Umbilical cord (tissue), 1 donor: ENCODE measurements at regions not wholly inside any gene's neighbourhood (a gene's known extent, or its start where the extent isn't known, plus 50 kb on each side); places are given as distances from the start of the nearest gene placed in this dataset.
"Not testable (repeated sequence)": the region's sequence is repeated elsewhere in the genome, so short reads cannot be mapped to it uniquely, and the experiment has no call there.

Experiments used
- DNase-seq: peaks from one replicate; pipeline ENCODE4 v3.0.0-alpha.2; 2015; ENCODE audit warnings: low spot score

DNA sequence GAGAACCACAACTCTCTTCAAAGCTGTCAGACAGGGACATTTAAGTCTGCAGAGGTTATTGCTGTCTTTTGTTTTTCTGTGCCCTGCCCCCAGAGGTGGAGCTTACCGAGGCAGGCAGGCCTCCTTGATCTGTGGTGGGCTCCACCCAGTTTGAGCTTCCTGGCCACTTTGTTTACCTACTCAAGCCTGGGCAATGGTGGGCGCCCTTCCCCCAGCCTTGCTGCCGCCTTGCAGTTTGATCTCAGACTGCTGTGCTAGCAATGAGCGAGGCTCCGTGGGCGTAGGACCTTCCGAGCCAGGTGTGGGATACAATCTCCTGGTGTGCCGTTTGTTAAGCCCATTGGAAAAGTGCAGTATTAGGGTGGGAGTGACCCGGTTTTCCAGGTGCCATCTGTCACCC is 822.1 kb downstream of the KCNMA1 start:
- DNase-seq: not testable (repeated sequence)

GRCh38 chr10:76811430-76811829 is 826.2 kb downstream of the KCNMA1 start:
- no peak for DNase-seq

DNA sequence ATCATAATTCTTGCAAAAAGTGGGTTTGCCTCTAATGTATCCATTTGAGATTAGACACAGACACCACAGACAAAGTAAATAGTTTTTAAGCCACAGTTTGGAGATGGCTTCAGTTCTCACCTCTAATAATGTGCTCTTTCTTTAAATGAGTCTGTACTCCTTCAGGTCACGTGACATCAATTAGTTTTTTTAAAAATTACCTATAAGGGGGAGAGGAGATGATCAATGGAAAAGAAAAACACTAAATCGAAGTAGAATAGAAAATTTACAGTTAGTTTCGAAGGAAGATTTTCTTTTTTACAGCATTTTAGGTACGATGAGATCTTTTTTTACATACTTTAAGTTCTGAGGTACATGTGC is 849.2 kb downstream of the KCNMA1 start:
- no peak for DNase-seq

- no peak for DNase-seq
Observed at GRCh38 chr10:76787746-76788451, 849.7 kb downstream of the KCNMA1 start.

DNA sequence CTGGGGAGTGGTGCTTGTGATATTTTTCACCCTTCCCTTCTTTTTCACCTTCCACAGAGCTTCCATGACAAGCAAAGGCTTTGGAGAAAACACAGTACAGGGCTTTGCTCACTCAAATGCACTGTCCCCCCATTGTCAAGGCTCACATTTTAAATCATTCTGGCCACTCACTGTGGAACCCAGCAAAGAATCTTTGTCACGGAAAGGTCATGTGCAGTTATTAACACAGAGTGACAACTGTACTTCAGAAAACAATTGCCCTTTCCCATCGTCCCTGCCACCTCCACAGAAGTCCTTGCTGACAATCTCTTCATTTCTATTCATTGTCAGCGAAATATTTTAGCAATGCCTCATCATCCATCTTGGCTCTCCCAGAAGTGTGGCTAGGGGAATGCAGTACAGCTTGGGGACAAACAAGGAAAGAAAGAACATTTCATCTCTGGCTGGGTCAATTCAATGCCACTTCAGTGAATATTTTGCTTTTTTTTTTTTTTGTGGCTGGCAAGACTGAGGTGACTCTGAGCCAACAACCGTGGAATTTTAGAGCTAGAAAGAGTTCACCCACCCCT is 851.0 kb downstream of the KCNMA1 start:
- DNase-seq: no peak

DNA sequence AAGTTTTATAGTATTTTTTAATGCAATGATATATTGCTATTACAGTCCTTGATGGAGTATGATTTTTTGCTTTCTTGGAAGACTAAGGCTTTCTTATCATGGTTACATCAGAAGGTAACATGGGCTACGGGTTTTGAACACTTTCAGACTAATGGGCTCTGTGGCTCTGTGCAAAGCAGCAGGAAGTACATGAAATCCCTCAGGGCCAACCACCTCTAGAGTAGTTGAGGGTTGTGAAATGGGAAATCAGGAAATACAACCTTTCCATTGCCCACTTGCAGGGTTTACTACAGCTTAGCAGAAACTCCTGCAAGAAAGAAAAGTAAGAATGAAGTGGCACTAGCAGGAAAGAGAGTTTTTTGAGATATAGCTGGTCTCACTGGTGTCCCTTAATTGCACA is 853.5 kb downstream of the KCNMA1 start:
- DNase-seq: no peak

DNA sequence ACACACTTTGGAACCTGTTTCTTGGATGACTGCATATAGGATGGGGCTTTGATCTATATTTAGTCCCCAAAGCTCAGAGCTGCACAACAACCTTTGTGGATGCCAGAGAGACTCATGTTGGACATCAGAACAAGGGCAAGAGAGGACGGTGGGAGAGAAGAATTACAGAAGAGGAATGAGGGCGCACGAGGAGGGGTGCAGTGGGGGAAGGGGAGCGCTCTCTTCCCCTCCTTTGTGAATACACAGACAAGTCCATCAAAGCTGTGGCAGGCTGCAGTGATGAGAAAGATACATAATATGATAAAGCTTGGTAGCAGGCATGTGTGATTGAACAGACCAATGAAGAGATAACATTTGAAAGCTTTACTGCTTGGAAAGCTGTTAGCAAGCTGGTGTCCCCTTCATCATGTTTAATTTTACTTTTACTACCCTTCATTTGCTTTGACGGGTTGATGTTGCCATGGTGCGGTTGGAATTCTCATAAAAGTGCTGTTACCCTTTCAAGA is 857.8 kb downstream of the KCNMA1 start:
- DNase-seq: peak; percentile 79

DNA sequence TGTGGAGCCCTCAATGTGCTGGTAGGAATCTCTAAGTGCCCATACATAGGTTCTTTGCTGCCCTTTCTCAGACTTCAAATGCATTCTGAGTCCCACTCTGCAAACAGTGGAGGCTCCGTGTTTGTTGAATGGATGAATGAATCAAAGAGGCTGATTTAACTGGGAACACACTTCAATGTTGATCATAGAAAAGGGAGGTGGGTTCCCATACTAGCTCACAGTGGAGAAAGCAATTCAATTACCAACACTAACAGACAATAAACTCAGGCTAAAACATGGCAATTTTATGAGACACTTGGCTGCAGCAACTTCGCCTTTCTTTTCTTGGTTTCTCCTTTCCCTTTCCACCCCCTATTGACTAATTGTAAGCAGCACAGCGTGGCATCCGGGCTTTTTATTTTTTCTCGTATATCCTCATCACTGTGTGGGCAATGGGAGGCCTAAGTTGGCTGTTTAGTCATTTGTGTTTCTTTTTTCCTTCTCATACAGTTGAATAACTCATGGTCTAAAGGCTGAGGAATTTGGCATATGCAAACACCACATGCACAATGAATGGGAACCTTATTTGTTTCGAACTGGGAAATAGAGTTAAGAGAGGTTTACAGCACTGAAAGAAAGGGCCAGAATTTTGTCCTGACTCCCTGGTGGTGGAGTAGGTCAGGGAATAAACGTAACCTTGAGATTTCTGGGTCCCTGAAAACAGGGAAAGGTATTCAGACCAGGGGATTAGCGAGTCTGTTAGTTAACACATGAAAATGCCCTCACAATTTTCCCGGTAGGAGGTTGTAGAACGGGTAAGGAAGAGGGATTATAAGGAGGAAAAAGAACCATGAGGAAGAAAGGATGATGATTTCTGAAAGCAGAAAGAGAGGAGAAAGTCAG is 858.5 kb downstream of the KCNMA1 start:
- peak; percentile 52 for DNase-seq

DNA sequence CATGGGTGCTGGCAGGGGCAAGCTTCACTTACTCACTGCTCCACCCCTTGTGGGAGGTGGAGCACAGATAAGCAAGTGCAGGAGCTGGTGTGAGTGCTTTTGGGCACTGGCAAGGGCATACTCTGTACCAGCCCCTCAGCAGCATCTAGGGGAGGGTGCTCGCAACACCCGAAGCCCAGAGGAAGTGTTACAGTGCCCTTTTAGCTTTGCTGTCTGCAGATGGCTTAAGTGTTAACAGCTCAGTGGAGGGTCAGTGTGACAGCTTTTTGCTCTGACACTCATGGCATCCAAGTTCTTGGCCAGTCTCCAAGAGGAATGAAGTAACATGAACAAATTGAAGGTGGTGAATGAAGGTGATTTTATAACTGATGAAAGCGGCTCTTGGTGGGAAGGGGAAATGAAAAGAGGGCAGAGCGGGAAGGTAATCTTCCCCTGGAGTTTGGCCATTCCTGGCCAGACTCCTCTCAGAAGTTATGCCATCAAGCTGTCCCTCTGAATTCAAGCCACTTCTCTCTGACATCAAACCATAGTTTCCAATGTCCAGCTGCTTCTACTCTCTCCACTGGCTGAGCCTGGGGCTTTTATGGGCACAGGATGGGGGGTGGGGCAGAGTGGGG is 862.5 kb downstream of the KCNMA1 start:
- DNase-seq: no peak

GRCh38 chr10:76769582-76769981 is 868.0 kb downstream of the KCNMA1 start:
- DNase-seq: no peak

DNA sequence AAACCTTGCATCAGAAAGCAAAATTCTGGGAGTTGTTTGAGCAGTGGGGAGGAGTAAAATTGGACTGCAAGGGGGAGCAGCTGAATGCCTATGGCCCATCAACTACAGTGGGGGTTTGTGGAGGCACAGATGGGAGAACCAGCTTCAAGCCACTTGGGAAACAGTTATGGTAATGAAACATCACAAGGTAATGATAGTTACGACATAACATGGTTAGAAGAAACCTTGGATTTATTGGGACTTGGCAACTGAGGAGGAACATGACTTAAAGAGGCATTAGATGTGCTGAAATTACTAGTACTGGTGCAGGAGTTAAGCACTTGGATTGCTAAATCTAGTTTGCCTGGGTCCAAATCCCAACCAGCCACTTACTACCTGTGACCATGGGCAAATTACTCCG is 868.4 kb downstream of the KCNMA1 start:
- DNase-seq: no peak

- DNase-seq: no peak
Observed at GRCh38 chr10:76766682-76767081, 870.9 kb downstream of the KCNMA1 start.

- not testable (repeated sequence) for DNase-seq
Observed at GRCh38 chr10:76764921-76765320, 872.7 kb downstream of the KCNMA1 start.

GRCh38 chr10:76764177-76764576 is 873.4 kb downstream of the KCNMA1 start:
- DNase-seq: no peak

DNA sequence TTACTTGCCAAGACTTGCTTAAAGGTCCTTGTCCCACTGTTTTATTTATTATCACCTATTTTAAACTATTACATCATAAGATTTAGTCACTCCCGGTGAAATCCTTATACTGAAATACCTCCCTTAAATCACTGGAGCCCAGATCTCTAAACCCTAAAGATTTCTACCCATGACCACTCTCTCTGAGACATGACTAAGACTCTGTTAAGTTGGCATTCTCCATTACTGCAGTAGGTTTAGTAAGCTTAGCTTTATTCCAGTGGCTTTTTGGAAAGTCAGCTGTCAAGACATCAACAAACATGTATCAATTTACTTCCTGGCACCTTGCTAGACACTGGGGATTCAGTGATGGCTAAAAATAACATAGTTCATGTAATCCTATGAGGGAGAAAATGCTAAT is 874.2 kb downstream of the KCNMA1 start:
- no peak for DNase-seq

- DNase-seq: peak; percentile 59
Observed at GRCh38 chr10:76759681-76760080, 877.9 kb downstream of the KCNMA1 start.

DNA sequence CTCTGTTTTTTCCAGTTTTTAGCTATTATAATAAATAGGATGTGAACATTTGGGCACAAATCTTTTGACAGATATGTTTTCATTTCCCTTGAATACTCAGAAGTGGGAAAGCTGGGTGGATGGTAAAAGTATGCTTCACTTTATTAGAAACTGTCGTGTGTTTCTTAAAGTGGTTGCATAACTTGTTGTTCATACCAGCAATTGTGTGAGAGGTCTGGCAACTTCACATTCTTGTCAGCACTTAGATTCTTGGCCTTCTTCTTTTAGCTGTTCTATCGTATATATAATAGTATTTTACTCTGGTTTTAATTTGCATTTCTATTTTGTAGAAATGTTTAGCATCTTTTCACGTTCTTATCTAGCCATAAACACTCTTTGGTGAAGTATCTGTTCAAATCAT is 894.4 kb downstream of the KCNMA1 start:
- DNase-seq: no peak

- DNase-seq: no peak
Observed at GRCh38 chr10:76740514-76740913, 897.1 kb downstream of the KCNMA1 start.

DNA sequence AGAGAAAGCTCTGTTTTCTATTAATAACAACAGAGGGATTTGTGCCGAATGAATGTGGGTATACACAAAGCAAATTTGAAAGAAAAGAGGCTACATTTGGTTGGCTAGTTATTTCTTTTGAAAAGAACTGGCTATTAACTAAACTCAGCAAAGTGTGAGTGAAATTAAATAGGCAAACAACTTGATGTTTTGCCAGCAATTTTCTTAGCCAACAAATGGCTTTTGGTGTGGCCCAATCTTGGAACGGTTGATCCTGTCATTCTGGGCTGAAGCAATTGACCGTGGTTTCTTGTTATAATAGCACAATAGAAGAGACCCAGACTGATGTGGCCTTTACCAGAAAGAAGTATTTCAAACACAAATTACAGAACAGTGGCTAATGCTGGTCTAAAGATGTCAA is 898.6 kb downstream of the KCNMA1 start:
- no peak for DNase-seq

DNA sequence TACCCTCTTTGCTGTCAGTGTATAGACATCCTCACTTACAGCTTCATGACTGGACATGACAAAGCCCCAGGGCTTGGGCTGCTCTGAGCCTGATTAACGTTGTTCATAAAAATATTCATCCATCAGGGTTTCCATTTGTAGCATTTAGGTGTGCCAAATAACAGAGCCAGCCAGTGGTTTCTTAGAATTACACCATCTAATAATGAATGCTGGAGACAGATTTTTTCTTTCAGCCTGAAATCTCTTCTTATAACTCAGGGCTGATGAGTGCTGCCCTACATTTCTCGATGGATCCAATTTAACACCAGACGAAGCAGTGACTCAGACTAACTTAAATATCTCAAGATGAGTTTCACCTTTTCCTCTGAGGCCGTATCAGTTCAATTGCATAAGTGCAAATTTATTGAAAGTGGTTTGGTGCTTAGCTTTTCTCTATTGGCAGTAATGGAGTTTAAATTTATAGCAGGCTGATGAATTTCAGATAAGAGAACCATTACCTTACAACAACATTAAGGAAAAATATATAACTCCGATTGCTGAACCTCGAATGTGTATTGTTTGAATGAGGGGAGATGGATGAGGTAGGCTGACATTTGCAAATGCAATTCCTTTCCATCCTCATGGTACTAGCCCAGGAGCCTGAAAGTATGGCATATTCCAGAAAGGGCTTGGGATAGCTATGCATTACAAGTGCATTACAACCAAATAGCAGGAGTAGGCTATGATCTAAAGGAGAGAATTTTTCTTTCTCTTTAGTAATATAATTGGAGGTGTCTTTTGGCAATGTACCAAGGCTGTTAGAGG is 900.6 kb downstream of the KCNMA1 start:
- peak; percentile 31 for DNase-seq

GRCh38 chr10:76736392-76736791 is 901.2 kb downstream of the KCNMA1 start:
- no peak for DNase-seq
